GM12891 (cell line): ENCODE measurements at regions not wholly inside any gene's neighbourhood (a gene's known extent, or its start where the extent isn't known, plus 50 kb on each side); places are given as distances from the start of the nearest gene placed in this dataset.

Source experiments
- DNase-seq: peaks from one replicate; pipeline ENCODE4 v3.0.0; 2011; ENCODE audit warnings: low spot score; ENCODE audit not compliant: insufficient read length
- FAIRE-seq: peaks from 2 replicates; lab custom pipeline; 2011; peaks lifted over from hg19 to GRCh38; lab: Jason Lieb, UNC
- PAX5 ChIP-seq: IDR thresholded peaks from 2 replicates; pipeline ENCODE4 v1.6.1; 2011; ENCODE audit warnings: low read length, moderate library complexity, mild to moderate bottlenecking; ENCODE audit not compliant: insufficient read depth, severe bottlenecking
- POLR2A ChIP-seq: IDR thresholded peaks from 2 replicates; pipeline ENCODE4 v1.6.1; 2011; ENCODE audit warnings: low read depth, low read length, control low read depth
- POLR2AphosphoS5 ChIP-seq: IDR thresholded peaks from 2 replicates; pipeline ENCODE4 v1.6.1; 2011; ENCODE audit warnings: low read depth, low read length, control low read depth
- POU2F2 ChIP-seq: IDR thresholded peaks from 2 replicates; pipeline ENCODE4 v1.6.1; 2011; ENCODE audit warnings: low read depth, mild to moderate bottlenecking, control low read depth, low read length, moderate library complexity
- SPI1 ChIP-seq: IDR thresholded peaks from 2 replicates; pipeline ENCODE4 v1.6.1; 2011; ENCODE audit warnings: low read depth, low read length, control low read depth
- TAF1 ChIP-seq: IDR thresholded peaks from 2 replicates; pipeline ENCODE4 v1.6.1; 2011; ENCODE audit warnings: low read depth, low read length, control low read depth

- no peak for TF ChIP-seq POLR2A
- TF ChIP-seq TAF1: no peak
- no peak for TF ChIP-seq PAX5
- TF ChIP-seq POLR2AphosphoS5: no peak
- FAIRE-seq: no peak
- DNase-seq: no peak
Measured at GRCh38 chr9:106060885-106061284, 366.5 kb downstream of the TMEM38B start.

DNA sequence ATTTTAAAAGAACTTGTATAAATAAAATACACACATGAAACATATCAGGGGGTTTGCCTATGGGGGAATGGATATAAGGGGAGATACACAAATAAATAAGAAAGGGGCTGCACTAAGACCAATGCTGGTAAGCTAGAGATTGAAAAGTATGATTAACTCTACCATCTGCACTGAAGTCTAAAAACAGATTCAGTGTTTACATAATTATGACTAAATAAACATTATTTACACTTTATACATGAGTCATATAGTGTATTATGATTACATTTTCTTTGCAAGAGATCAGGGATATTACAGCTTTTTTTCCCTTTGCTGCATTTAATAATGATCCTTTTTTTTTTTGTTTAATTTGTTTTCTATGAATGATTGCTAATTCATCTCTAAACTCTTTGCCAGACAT lies 367.9 kb downstream of the TMEM38B start:
- TF ChIP-seq PAX5 (no peak), TAF1 (no peak), POU2F2 (no peak), POLR2AphosphoS5 (no peak), SPI1 (no peak), POLR2A (no peak)
- no peak for FAIRE-seq
- DNase-seq: no peak

- DNase-seq (no peak), FAIRE-seq (no peak)
- no peak for TF ChIP-seq TAF1
- TF ChIP-seq SPI1: no peak
- TF ChIP-seq POLR2AphosphoS5: no peak
- no peak for TF ChIP-seq POU2F2
- no peak for TF ChIP-seq POLR2A
- TF ChIP-seq PAX5: no peak
Measured at GRCh38 chr9:106065136-106065535, 370.8 kb downstream of the TMEM38B start.

- TF ChIP-seq TAF1: no peak
- no peak for TF ChIP-seq PAX5
- TF ChIP-seq SPI1: no peak
- no peak for TF ChIP-seq POU2F2
- TF ChIP-seq POLR2AphosphoS5: no peak
- TF ChIP-seq POLR2A: no peak
- FAIRE-seq (no peak), DNase-seq (no peak)
Measured at GRCh38 chr9:106065579-106066214, 371.4 kb downstream of the TMEM38B start.

- TF ChIP-seq PAX5 (no peak), POLR2AphosphoS5 (no peak), POU2F2 (no peak), POLR2A (no peak), SPI1 (no peak), TAF1 (no peak)
- FAIRE-seq: no peak
Measured at GRCh38 chr9:106066940-106067524, 372.7 kb downstream of the TMEM38B start.

GRCh38 chr9:106069241-106069640 lies 374.9 kb downstream of the TMEM38B start:
- FAIRE-seq: no peak
- no peak for DNase-seq
- no peak for TF ChIP-seq POLR2A
- no peak for TF ChIP-seq SPI1
- TF ChIP-seq POLR2AphosphoS5: no peak
- no peak for TF ChIP-seq TAF1
- TF ChIP-seq PAX5: no peak
- no peak for TF ChIP-seq POU2F2

More at GRCh38 chr9:106066940-106067524, 372.7 kb downstream of the TMEM38B start:
- DNase-seq: no peak

DNA sequence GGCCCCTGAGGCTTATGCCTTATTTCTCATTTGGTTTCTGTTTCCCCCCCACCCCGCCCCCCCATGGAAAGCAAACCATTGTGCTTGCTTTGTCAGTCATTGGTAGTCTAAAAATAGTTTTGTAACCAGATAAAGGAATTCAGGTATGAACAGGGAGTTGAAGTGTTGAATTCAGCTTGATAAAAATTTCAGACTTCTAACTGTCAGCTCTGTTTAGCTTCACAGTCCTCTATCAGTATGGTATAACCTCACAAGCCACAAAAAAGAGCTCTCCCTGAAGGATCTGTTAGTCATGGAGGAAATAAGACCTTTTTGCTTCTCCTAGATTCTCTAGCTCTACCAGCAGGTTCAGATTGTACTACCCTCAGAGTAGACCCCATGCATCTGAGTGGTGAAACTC lies 378.1 kb downstream of the TMEM38B start:
- DNase-seq (no peak), FAIRE-seq (no peak)
- TF ChIP-seq POLR2A (no peak), POU2F2 (no peak)

DNA sequence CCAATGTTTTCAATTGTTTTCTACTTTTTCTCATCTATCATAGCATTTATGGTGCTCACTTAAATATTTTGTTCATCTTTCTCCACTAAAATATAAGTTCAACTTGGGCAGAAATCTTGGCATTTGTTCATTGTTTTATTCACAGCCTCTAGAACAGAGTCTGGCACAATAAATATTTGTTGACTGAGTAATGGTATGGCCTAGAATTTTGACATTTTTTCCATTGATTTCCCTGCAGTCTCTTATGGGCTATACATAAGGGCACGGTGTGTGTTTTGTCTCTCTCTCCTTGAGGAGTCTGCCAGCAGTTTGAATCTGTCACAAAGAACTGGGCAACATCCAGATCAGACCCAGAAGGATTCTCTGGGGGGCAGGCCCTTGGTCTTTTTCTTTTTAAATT lies 379.7 kb downstream of the TMEM38B start:
- TF ChIP-seq SPI1 (no peak), POLR2A (no peak), POU2F2 (no peak), TAF1 (no peak)
- DNase-seq: no peak
- FAIRE-seq: no peak

- no peak for TF ChIP-seq POU2F2
- no peak for TF ChIP-seq TAF1
- no peak for TF ChIP-seq SPI1
- TF ChIP-seq POLR2AphosphoS5: no peak
- FAIRE-seq (no peak), DNase-seq (no peak)
Measured at GRCh38 chr9:106075236-106075959, 381.1 kb downstream of the TMEM38B start.
